Liver (tissue), 3 donors: ENCODE measurements at regions not wholly inside any gene's neighbourhood (a gene's known extent, or its start where the extent isn't known, plus 50 kb on each side); places are given as distances from the start of the nearest gene placed in this dataset.

Source experiments
- EGR1 ChIP-seq, 2 donors: IDR thresholded peaks; 2 replicates each; pipeline ENCODE4 v1.6.1; 2016 to 2018; ENCODE audit warnings: antibody characterized with exemption in 2 of 2, low read depth in 2 of 2
- FOXA1 ChIP-seq: IDR thresholded peaks from 2 replicates; pipeline ENCODE4 v1.6.1; 2016; ENCODE audit warnings: antibody characterized with exemption
- GABPA ChIP-seq, 2 donors: IDR thresholded peaks in 1 of 2; conservative IDR thresholded peaks in 1 of 2; 2 replicates each; pipeline ENCODE4 v1.6.1; 2016; ENCODE audit warnings: antibody characterized with exemption in 2 of 2, mild to moderate bottlenecking in 1 of 2, moderate library complexity in 1 of 2
- HNF4G ChIP-seq: IDR thresholded peaks from 2 replicates; pipeline ENCODE4 v1.6.1; 2016; ENCODE audit warnings: antibody characterized with exemption
- JUND ChIP-seq, 2 donors: IDR thresholded peaks; 2 replicates each; pipeline ENCODE4 v1.6.1; 2016; ENCODE audit warnings: antibody characterized with exemption in 2 of 2
- NR2F2 ChIP-seq: IDR thresholded peaks from 2 replicates; pipeline ENCODE4 v1.6.1; 2016; ENCODE audit warnings: antibody characterized with exemption
- RAD21 ChIP-seq, 2 donors: IDR thresholded peaks; 2 replicates each; pipeline ENCODE4 v1.6.1; 2016; ENCODE audit warnings: antibody characterized with exemption in 2 of 2, mild to moderate bottlenecking in 2 of 2
- TAF1 ChIP-seq: conservative IDR thresholded peaks from 2 replicates; pipeline ENCODE4 v1.6.1; 2016; ENCODE audit warnings: antibody characterized with exemption, mild to moderate bottlenecking
- TF ChIP-seq, protein P1 (sequence below): fragments of 150-350 bp; IDR thresholded peaks from 2 replicates; pipeline ENCODE4 v1.5.1; 2017; ENCODE audit warnings: improper control_type of control experiment, low read depth, low read length; ENCODE audit not compliant: missing input control
- TF ChIP-seq, protein P2 (sequence below): IDR thresholded peaks from 2 replicates; pipeline ENCODE4 v1.6.1; 2016; ENCODE audit warnings: antibody characterized with exemption, mild to moderate bottlenecking
- TF ChIP-seq, protein P3 (sequence below): IDR thresholded peaks from 2 replicates; pipeline ENCODE4 v1.6.1; 2016; ENCODE audit warnings: antibody characterized with exemption
- TF ChIP-seq, protein P4 (sequence below): IDR thresholded peaks from 2 replicates; pipeline ENCODE4 v1.6.1; 2016; ENCODE audit warnings: antibody characterized with exemption
- TF ChIP-seq, protein P5 (sequence below): IDR thresholded peaks from 2 replicates; pipeline ENCODE4 v1.6.1; 2016; ENCODE audit warnings: antibody characterized with exemption
- donor health status: healthy.
- donor health status: healthy.

DNA sequence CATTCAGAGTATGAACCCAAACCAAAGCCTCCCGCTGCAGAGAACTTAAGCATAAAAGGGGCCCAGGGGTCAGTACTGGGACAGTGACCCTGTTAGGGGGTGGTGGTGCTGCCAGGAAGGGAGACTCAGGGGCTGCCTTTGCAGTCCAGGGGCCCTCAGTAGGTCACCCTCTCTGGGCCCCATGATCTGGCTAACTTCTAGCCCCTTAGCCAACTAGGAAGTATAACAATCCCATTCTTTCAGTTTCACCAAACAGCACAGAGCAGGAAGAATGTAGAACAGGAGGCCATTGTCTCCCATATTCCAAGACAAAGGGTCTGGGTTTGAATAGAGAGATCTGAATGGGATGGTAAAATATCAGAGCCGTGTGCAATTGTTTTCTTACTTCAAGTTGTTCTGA lies 378.6 kb upstream of the C16orf82 start:
- TF ChIP-seq, protein P1, sequence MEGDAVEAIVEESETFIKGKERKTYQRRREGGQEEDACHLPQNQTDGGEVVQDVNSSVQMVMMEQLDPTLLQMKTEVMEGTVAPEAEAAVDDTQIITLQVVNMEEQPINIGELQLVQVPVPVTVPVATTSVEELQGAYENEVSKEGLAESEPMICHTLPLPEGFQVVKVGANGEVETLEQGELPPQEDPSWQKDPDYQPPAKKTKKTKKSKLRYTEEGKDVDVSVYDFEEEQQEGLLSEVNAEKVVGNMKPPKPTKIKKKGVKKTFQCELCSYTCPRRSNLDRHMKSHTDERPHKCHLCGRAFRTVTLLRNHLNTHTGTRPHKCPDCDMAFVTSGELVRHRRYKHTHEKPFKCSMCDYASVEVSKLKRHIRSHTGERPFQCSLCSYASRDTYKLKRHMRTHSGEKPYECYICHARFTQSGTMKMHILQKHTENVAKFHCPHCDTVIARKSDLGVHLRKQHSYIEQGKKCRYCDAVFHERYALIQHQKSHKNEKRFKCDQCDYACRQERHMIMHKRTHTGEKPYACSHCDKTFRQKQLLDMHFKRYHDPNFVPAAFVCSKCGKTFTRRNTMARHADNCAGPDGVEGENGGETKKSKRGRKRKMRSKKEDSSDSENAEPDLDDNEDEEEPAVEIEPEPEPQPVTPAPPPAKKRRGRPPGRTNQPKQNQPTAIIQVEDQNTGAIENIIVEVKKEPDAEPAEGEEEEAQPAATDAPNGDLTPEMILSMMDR: no peak
- TF ChIP-seq, protein P2, sequence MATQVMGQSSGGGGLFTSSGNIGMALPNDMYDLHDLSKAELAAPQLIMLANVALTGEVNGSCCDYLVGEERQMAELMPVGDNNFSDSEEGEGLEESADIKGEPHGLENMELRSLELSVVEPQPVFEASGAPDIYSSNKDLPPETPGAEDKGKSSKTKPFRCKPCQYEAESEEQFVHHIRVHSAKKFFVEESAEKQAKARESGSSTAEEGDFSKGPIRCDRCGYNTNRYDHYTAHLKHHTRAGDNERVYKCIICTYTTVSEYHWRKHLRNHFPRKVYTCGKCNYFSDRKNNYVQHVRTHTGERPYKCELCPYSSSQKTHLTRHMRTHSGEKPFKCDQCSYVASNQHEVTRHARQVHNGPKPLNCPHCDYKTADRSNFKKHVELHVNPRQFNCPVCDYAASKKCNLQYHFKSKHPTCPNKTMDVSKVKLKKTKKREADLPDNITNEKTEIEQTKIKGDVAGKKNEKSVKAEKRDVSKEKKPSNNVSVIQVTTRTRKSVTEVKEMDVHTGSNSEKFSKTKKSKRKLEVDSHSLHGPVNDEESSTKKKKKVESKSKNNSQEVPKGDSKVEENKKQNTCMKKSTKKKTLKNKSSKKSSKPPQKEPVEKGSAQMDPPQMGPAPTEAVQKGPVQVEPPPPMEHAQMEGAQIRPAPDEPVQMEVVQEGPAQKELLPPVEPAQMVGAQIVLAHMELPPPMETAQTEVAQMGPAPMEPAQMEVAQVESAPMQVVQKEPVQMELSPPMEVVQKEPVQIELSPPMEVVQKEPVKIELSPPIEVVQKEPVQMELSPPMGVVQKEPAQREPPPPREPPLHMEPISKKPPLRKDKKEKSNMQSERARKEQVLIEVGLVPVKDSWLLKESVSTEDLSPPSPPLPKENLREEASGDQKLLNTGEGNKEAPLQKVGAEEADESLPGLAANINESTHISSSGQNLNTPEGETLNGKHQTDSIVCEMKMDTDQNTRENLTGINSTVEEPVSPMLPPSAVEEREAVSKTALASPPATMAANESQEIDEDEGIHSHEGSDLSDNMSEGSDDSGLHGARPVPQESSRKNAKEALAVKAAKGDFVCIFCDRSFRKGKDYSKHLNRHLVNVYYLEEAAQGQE: no peak
- TF ChIP-seq FOXA1 (no peak), JUND (IDR thresholded peaks at IDR 0.05) (no peak), GABPA (IDR thresholded peaks at IDR 0.05 in 1 of 2, conservative IDR thresholded peaks at IDR 0.05 in 1 of 2) (no peak), EGR1 (IDR thresholded peaks at IDR 0.05; ENCODE audit: low read depth in 2 of 2) (no peak), NR2F2 (no peak), HNF4G (no peak), TAF1 (no peak), RAD21 (IDR thresholded peaks at IDR 0.05) (no peak)
- TF ChIP-seq, protein P3, sequence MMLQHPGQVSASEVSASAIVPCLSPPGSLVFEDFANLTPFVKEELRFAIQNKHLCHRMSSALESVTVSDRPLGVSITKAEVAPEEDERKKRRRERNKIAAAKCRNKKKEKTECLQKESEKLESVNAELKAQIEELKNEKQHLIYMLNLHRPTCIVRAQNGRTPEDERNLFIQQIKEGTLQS: no peak
- TF ChIP-seq, protein P4, sequence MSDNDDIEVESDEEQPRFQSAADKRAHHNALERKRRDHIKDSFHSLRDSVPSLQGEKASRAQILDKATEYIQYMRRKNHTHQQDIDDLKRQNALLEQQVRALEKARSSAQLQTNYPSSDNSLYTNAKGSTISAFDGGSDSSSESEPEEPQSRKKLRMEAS: no peak
- TF ChIP-seq, protein P5, sequence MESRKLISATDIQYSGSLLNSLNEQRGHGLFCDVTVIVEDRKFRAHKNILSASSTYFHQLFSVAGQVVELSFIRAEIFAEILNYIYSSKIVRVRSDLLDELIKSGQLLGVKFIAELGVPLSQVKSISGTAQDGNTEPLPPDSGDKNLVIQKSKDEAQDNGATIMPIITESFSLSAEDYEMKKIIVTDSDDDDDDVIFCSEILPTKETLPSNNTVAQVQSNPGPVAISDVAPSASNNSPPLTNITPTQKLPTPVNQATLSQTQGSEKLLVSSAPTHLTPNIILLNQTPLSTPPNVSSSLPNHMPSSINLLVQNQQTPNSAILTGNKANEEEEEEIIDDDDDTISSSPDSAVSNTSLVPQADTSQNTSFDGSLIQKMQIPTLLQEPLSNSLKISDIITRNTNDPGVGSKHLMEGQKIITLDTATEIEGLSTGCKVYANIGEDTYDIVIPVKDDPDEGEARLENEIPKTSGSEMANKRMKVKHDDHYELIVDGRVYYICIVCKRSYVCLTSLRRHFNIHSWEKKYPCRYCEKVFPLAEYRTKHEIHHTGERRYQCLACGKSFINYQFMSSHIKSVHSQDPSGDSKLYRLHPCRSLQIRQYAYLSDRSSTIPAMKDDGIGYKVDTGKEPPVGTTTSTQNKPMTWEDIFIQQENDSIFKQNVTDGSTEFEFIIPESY: no peak
